ENCODE measurements at regions not wholly inside any gene's neighbourhood (a gene's known extent, or its start where the extent isn't known, plus 50 kb on each side); places are given as distances from the start of the nearest gene placed in this dataset.

- TF ChIP-seq POLR2A (IDR thresholded peaks at IDR 0.05) = no peak
- TF ChIP-seq CTCF (IDR thresholded peaks at IDR 0.05) = no peak
Measured at GRCh38 chr12:28681980-28682379, 467.1 kb upstream of the FAR2 start.
